ENCODE measurements at regions not wholly inside any gene's neighbourhood (a gene's known extent, or its start where the extent isn't known, plus 50 kb on each side); places are given as distances from the start of the nearest gene placed in this dataset.

DNA sequence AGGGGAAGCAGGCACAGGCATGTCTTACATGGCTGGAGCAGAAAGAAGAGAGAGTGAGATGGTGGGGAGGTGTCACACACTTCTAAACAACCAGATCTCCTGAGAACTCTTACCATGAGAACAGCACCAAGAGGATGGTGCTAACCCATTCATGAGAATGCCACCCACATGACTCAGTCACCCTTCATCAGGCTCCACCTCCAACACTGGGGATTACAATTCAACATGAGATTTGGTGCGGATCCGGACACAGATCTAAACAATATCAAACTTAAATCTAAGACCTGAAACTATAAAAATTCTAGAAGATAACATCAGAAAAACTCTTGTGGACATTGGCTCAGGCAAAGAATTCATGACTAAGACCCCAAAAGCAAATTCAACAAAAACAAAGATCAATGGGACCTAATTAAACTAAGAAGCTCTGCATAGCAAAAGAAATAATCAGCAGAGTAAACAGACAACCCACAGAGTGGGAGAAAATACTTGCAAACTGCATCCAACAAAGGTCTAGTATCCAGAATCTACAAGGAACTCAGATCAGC, 65.4 kb downstream of the SPATA31C2 start:
- H3K4me2 ChIP-seq (ENCODE audit: insufficient read depth in 1 of 2, low read depth in 2 of 2, low read length in 2 of 2), result no peak overlapping the region
- no peaks in the 10 kb centered on the region for H3K79me2 ChIP-seq (ENCODE audit: control insufficient read depth in 1 of 2, insufficient read depth in 2 of 2, low read length in 2 of 2)
- no peak for FAIRE-seq
- peak overlapping the region; percentile 9; the same call in 1 of the 2 replicates for H3K18ac ChIP-seq (ENCODE audit: extremely low read depth, low read length)
- H3K4me3 ChIP-seq (ENCODE audit: extremely low read depth in 1 of 4, insufficient read depth in 2 of 4, low read depth in 3 of 4, low read length in 4 of 4), result no peak overlapping the region
- no peak overlapping the region for H2BK120ac ChIP-seq (replicated peaks; ENCODE audit: low read depth, low read length)
- no peak overlapping the region for H3K23ac ChIP-seq (ENCODE audit: insufficient read length)
- no peak overlapping the region for H2AFZ ChIP-seq (ENCODE audit: low read length)
- no peak overlapping the region for H3K4ac ChIP-seq (replicated peaks; ENCODE audit: insufficient read length, low read depth, low read length)
- H3K56ac ChIP-seq (replicated peaks; ENCODE audit: insufficient read length, low read depth, low read length), result no peak overlapping the region
- no peak for TF ChIP-seq BRCA1 (IDR thresholded peaks at IDR 0.05; ENCODE audit: low read depth, low read length)
- TF ChIP-seq BACH1 (IDR thresholded peaks at IDR 0.05; ENCODE audit: low read length), result no peak
- no peak overlapping the region for H3K9ac ChIP-seq (replicated peaks in 1 of 4; ENCODE audit: extremely low read depth in 1 of 4, low read depth in 3 of 4, low read length in 3 of 4)
- no peak overlapping the region for H4K5ac ChIP-seq (ENCODE audit: insufficient read length, low read depth, low read length)
- H3K4me1 ChIP-seq (replicated peaks in 1 of 4; ENCODE audit: control insufficient read depth in 3 of 4, insufficient read depth in 4 of 4, low read length in 3 of 4), result peaks cover 0 to 14% (median 8%) of the 10 kb centered on the region in 4 experiments; a peak in 6 of 7 replicates
- H3K14ac ChIP-seq (ENCODE audit: insufficient read length), result no peak overlapping the region
- no peak overlapping the region for H4K91ac ChIP-seq (replicated peaks; ENCODE audit: insufficient read length, low read length)
- no peaks in the 10 kb centered on the region for H3K79me1 ChIP-seq (ENCODE audit: low read depth, low read length)
- H2BK20ac ChIP-seq (ENCODE audit: low read length), result no peak overlapping the region
- no peak for DNase-seq (ENCODE audit: low read depth in 1 of 2, low spot score in 2 of 2)
- no peak overlapping the region for H4K8ac ChIP-seq (ENCODE audit: extremely low read depth, insufficient read depth, low read length)
- no peaks in the 10 kb centered on the region for H3K9me3 ChIP-seq (ENCODE audit: insufficient read depth in 2 of 2, low read depth in 1 of 2, low read length in 1 of 2)
- no peak overlapping the region for H3K27ac ChIP-seq (ENCODE audit: low read depth, low read length)
- H2BK5ac ChIP-seq (ENCODE audit: low read depth, low read length), result no peak overlapping the region
- H3K27me3 ChIP-seq (replicated peaks in 1 of 4; ENCODE audit: control insufficient read depth in 3 of 4, extremely low read depth in 1 of 4, insufficient read depth in 3 of 4, low read length in 3 of 4), result peaks cover 0 to 27% (median 16%) of the 10 kb centered on the region in 4 experiments; a peak in 6 of 7 replicates
- no peaks in the 10 kb centered on the region for H4K20me1 ChIP-seq (replicated peaks in 1 of 2; ENCODE audit: control insufficient read depth in 1 of 2, insufficient read depth in 2 of 2, low read length in 2 of 2)
- no peaks in the 10 kb centered on the region for H3K36me3 ChIP-seq (ENCODE audit: control insufficient read depth in 2 of 4, insufficient read depth in 4 of 4, low read length in 3 of 4)
- H3K23me2 ChIP-seq (ENCODE audit: low read depth, low read length), result peaks cover 8% of the 10 kb centered on the region
- CTCF ChIA-PET (ENCODE audit: partially characterized antibody), result no interaction called here
- H2BK12ac ChIP-seq (ENCODE audit: low read depth, low read length), result peak overlapping the region; percentile 84; the same call in 1 of the 2 replicates
- H2AK5ac ChIP-seq (ENCODE audit: low read depth, low read length), result 0 out of 2 replicates have a peak overlapping the region, but pooled peaks have one; percentile 39
- POLR2A ChIA-PET (ENCODE audit: partially characterized antibody), result no interaction called here
- WGBS, 2 experiments (ENCODE audit: extremely low coverage in 1 of 2, insufficient coverage in 1 of 2, insufficient read length in 1 of 2, insufficient replicate concordance in 2 of 2, low coverage in 1 of 2, low lambda C conversion rate in 2 of 2, missing lambda C conversion rate in 1 of 2), result 75% methylated on average over 2 of the region's 2 CpGs; no CpG with 5 or more reads in 1 of the 2 experiments
- peak overlapping the region; percentile 72; the same call in 1 of the 2 replicates for H2BK15ac ChIP-seq (ENCODE audit: low read length)
